HG03175 (cell line): ENCODE measurements at regions not wholly inside any gene's neighbourhood (a gene's known extent, or its start where the extent isn't known, plus 50 kb on each side); places are given as distances from the start of the nearest gene placed in this dataset.

Experiments
- ATAC-seq: cut with Tn5 transposase; IDR thresholded peaks from one replicate; pipeline ENCODE4 v1.9.1; 2021; ENCODE audit warnings: mild to moderate bottlenecking, moderate library complexity; ENCODE audit not compliant: unreplicated experiment

DNA sequence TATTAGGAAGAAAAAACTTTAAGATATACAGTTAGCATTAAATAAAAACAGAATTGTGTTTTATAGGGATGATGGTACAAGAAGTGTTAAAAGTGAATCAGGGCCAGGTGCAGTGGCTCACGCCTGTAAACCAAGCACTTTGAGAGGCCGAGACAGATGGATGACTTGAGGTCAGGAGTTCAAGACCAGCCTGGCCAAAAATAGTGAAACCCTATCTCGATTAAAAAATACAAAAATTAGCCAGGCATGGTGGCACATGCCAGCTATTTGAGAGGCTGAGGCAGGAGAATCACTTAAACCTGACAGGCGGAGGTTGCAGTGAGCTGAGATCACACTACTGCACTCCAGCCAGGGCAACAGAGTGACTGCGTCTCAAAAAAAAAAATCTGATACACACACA is 282.9 kb upstream of the ATP10B start:
- no peak for ATAC-seq

DNA sequence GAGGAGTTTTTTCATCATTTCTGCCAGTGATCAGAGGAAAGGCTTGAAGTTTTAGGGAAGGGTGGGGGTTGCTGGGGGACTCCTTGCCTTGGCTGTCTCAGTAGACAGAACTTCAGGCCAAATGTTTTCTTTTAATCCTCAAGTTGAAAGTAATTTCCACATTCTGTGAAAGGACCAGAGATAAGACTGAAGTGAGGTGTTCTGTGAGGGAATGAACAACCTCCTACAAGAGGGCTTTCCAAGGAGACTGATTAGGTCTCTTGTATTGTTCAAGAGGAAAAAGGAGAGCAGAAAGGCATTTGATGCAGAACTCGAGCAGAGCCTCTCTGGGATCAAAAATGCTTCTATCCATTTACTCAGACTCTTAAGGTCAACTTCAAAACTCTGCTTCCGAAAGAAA is 282.1 kb upstream of the ATP10B start:
- no peak for ATAC-seq

- no peak for ATAC-seq
These were observed 263.9 kb upstream of the ATP10B start for GRCh38 chr5:161115941-161116340.

DNA sequence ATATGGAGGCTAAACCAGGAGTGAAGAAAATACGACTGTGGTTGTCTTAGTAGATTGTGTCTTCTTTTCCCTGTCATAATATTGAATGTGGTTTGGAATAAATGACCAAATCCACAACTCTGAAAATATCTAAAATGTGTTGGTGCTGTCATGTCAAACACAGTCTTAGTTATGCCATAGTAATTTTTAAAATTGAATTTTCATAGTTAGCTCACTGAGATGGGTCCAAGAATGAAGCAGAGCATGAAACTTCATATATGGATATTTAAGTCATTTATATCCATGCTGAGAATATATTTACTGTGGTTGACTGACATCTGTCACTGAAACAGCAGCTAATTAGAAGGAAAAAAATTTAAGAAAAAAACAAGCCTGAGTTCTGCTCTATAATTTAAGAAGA is 260.4 kb upstream of the ATP10B start:
- no peak for ATAC-seq

DNA sequence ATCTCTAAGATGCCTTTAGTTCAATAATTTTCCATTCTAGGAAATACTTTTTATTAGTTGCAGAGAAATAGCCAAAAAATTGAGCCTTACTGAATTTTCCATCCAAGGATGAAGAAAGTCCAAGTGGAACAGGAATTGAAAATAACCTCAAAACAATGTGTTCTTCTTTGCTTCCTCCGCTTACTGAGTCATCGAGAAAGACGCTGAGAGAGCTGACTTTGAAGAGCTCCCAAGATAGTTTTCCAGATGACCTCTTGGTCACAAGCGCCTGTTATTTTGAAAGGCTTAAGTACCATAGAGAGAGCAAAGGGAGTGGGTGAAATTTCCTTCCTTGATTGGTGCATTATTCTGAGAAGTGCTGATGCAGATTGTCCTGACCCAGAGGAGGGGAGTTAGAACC is 253.5 kb upstream of the ATP10B start:
- no peak for ATAC-seq

DNA sequence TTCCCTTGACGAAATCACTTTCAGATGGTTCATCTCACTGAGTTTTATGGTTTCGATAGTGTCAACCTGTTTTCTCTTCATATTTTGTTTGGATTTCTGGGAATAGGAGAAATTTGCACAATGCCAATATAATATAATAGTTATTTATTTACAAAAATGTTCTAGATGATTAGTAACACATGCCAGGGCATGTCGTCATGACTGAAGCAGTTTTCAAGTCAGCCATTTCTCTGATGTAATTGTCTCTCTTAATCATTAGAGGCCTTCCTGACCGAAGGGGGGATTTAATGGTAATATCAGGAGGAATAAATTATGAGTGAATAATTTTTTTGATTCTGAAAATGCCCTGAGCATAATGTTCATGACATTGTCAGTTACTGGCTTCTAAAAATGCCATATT is 246.5 kb upstream of the ATP10B start:
- ATAC-seq: no peak

DNA sequence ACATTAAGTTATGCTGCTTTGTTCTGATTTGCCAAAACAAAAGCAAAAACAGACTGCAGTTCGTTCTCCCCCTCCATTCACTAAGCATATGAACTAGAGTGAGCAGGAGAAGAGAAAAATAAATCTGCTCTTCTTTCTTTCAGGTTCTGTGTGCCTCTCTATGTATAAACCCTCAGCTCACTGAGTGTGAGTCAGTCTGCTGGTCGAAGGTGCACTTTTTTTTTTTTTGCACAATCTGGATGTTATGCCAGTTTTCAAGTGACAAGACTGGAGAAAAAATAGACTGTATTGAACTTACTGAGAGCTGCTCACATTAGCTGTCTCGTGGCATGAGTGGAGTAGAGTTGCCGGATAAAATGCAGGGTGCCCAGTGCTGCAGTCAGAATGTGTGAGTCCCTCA is 244.6 kb upstream of the ATP10B start:
- no peak for ATAC-seq

DNA sequence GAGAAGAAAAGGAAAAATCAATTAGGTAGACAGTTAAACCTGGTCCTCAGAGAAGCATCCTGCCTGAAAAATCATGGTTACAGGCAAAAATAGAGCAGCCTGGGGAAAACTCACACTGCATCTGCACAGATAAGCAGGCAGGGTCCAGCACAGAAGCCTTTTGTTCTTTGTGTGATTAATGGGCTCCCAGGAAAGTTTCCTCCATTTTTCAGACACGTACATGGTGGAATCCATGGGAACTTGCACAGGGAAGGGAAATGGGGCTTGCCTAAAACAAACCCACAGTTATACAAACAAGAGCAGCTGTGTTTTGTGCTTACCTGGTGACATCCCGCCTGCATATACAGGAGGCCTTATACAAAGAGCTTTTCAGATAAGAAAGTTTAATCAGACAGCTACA is 243.9 kb upstream of the ATP10B start:
- no peak for ATAC-seq

DNA sequence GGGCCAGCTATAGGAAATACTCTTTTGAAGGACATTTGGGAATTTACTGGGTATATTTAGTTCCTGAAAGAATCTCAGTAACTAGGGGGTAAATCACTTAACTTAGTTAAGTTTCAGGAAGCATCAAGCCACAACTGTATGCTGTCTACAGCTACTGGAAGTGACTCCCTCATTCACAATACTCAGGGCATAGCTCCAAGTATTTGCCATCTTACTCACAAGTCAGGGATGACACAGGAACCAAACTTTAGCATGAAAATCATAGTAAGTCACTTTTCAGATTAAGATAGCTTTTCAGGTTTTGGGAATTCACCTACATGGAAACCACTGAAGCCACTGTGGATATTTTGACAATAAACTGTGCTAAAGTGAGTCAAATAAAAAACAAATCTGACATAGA is 242.4 kb upstream of the ATP10B start:
- ATAC-seq: no peak

DNA sequence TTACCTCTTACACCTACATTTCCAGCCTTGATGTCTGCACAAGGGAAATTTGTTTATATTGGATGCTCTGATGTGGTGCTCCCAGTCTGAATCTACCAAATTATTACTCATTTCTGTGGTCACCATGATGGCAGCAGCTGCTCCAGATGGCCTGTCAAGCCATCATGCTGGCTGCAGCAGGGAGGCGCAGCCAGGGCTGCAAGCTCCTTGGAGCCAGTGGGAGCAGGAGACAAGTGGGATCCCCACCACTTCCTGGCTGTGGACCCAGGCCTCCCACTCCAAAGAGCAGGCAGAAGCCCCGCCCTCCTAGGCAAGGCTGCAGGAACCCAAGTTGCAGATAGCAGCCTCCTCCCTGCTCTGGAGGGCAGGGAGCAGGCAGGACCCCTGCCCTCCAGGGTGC is 241.1 kb upstream of the ATP10B start:
- no peak for ATAC-seq

GRCh38 chr5:161089569-161089968 is 237.6 kb upstream of the ATP10B start:
- ATAC-seq: no peak

- ATAC-seq: no peak
These were observed 234.4 kb upstream of the ATP10B start for GRCh38 chr5:161086461-161086860.

DNA sequence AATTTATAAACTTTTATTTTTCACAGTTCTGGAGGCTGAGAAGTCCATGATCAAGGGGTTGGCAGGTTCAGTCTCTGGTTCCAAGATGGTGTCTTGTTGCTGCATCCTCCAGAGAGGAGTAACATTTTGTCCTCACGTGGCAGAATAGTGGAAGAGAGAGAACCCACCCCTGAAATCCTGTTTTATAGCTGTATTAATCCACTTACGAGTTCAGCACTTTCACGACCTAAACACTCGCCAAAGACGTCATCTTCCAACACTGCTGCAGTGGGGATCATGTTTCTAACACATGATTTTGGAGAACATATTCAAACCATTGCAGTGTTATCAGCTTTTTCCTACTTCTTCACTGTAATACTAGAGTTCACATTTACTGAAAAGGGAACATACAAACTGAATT is 233.0 kb upstream of the ATP10B start:
- ATAC-seq: no peak

GRCh38 chr5:161084115-161084514 is 232.1 kb upstream of the ATP10B start:
- no peak for ATAC-seq

DNA sequence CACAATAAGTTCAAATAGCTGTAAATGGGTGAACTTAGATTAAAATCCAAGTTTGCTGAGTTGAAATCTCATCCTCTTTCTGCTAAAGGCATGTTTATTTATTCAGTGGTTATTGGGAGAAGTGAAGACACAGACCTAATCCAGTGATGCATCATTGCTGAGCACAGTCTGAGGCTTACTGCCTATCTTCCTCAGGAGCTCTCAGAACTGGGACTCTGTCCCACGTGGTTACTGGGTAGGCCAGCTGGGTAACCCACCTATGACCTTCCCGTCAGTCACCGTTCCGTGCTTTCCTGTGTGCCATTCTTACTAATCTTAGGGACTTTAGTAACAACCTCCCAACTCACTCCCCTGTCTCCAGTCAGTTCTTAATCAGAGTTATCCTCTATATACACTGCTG is 226.8 kb upstream of the ATP10B start:
- ATAC-seq: no peak

DNA sequence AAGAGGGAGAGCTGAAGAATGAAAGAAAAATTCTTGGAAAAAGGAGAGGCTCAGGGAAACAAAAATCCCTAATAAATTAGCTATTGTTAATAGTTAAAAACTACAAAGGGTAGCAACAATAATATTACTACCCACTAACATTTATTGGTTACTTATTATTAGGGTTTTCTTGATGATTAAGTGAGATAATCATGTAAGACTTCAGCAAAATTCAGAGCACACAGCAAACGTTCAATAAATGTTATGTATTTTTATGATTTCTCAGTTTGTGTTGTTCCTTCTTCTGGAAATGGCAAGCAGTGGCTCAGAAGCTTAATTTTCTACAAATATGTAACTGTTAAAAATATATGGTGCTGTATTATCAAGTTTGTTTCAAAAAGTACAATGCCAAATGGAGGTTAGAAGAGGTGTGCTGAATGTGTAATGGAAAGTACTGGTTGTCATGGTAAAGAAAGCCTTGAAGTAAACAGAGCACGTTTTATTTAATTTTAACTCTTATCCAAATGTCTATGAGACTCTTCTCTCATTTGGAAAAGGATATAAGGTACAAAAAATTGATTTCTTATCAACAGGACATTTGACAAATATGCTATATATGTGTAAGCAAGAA is 226.0 kb upstream of the ATP10B start:
- no peak for ATAC-seq

GRCh38 chr5:161077496-161077895 is 225.5 kb upstream of the ATP10B start:
- ATAC-seq: no peak

DNA sequence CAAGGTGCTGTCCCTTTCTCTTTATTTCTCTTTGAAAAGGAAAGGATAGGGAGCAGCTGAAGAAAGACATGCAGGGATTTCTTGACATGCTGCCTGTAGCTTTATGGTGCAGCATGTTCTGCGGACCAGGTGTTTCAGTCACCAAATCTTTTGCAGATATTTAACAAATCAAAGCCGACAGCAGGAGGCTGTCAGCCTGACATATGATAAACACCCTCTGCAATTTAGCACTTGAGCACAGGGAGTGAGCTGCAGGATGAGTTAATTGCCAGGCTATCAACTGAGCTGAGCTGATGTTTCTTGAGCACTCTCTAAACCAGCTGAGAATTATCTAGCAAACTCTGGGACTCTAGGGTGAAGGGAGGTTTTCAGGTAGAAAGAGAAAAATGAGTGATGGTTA is 212.8 kb upstream of the ATP10B start:
- no peak for ATAC-seq

DNA sequence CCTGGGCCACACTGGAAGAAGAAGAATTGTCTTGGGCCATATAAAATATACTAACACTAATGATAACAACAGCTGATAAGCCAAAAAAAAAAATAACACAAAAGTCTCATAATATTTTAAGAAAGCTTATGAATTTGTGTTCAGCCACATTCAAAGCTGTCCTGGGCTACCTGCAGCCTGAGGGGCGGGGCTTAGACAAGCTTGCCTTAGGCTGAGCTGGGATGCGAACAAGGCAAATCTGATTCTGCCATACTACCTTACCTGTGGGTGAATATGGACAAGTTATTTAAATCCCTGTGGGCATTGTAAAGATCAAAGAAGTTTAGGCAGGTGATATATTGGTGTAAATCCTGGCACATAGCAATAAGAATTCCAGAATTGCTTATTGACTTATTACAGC is 212.3 kb upstream of the ATP10B start:
- no peak for ATAC-seq

GRCh38 chr5:161058781-161059180 is 206.8 kb upstream of the ATP10B start:
- ATAC-seq: no peak

GRCh38 chr5:161051920-161052500 is 200.0 kb upstream of the ATP10B start:
- no peak for ATAC-seq

DNA sequence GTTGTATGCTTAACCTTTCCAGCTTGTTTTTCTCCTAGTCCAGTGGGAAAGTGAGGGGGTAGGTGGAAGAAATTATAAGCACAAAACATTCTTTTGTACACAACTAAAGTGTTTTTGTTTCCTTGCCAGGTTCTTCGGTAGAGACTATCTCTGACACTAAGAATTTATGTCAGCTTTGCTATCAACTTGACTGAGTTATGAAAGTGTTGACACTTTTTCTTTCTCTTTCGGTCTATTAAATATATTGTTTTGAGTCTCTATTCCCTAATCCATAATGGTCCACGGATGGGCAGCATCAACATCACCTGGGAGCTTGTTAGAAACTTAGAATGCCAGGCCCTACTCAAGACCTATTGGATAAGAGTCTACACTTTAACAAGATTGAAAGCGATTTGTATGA is 195.0 kb upstream of the ATP10B start:
- ATAC-seq: no peak

DNA sequence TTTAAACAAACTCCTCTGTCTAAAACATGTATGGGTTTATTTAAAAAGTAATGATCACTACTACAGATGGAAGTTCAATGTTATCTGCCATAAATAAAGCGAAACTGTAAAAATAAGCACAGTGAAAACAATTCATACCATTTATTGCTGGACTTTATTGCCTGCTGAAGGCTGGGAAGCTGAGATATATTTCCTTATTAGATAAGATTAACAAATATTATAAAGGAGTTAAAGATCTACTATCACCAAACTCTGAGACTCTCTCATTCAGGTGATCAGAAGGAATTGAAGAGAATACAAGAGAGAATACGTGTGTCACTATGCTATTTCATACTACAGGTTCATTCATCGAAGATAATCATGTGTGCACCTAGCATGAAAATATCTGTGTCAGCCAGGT is 190.9 kb upstream of the ATP10B start:
- ATAC-seq: no peak
